GM19240 (cell line): ENCODE measurements at regions not wholly inside any gene's neighbourhood (a gene's known extent, or its start where the extent isn't known, plus 50 kb on each side); places are given as distances from the start of the nearest gene placed in this dataset.
"Not testable (repeated sequence)": the region's sequence is repeated elsewhere in the genome, so short reads cannot be mapped to it uniquely, and the experiment has no call there.

Experiments used
- DNase-seq: peaks from one replicate; pipeline ENCODE4 v3.0.0; 2011; ENCODE audit warnings: low spot score; ENCODE audit not compliant: insufficient read length

- DNase-seq: no peak
These were observed 63.3 kb downstream of the POU4F1 start for GRCh38 chr13:78540058-78540457.

- not testable (repeated sequence) for DNase-seq
These were observed 77.3 kb downstream of the POU4F1 start for GRCh38 chr13:78526044-78526443.

GRCh38 chr13:78524936-78525335 is 78.4 kb downstream of the POU4F1 start:
- no peak for DNase-seq

- no peak for DNase-seq
These were observed 82.3 kb downstream of the POU4F1 start for GRCh38 chr13:78521091-78521490.

- DNase-seq: no peak
These were observed 82.9 kb downstream of the POU4F1 start for GRCh38 chr13:78520425-78520824.

GRCh38 chr13:78518482-78518881 is 84.9 kb downstream of the POU4F1 start:
- DNase-seq: not testable (repeated sequence)

- DNase-seq: no peak
These were observed 103.5 kb downstream of the POU4F1 start for GRCh38 chr13:78499802-78500201.

GRCh38 chr13:78497702-78498355 is 105.5 kb downstream of the POU4F1 start:
- no peak for DNase-seq

GRCh38 chr13:78491978-78492377 is 111.4 kb downstream of the POU4F1 start:
- no peak for DNase-seq

- DNase-seq: not testable (repeated sequence)
These were observed 113.1 kb downstream of the POU4F1 start for GRCh38 chr13:78490225-78490624.

GRCh38 chr13:78487707-78488106 is 115.6 kb downstream of the POU4F1 start:
- no peak for DNase-seq

- no peak for DNase-seq
These were observed 117.5 kb downstream of the POU4F1 start for GRCh38 chr13:78485803-78486202.

GRCh38 chr13:78478183-78478582 is 125.2 kb downstream of the POU4F1 start:
- no peak for DNase-seq

GRCh38 chr13:78476910-78477309 is 126.4 kb downstream of the POU4F1 start:
- no peak for DNase-seq

GRCh38 chr13:78468621-78469020 is 134.7 kb downstream of the POU4F1 start:
- DNase-seq: no peak

GRCh38 chr13:78465250-78465649 is 138.1 kb downstream of the POU4F1 start:
- no peak for DNase-seq

GRCh38 chr13:78460176-78460575 is 143.2 kb downstream of the POU4F1 start:
- no peak for DNase-seq

- no peak for DNase-seq
These were observed 159.5 kb downstream of the POU4F1 start for GRCh38 chr13:78443839-78444238.

- no peak for DNase-seq
These were observed 165.6 kb downstream of the POU4F1 start for GRCh38 chr13:78437781-78438180.

GRCh38 chr13:78436311-78436710 is 167.0 kb downstream of the POU4F1 start:
- DNase-seq: no peak

- no peak for DNase-seq
These were observed 172.0 kb downstream of the POU4F1 start for GRCh38 chr13:78431328-78431727.

- DNase-seq: no peak
These were observed 172.5 kb downstream of the POU4F1 start for GRCh38 chr13:78430811-78431210.

GRCh38 chr13:78430166-78430791 is 173.1 kb downstream of the POU4F1 start:
- no peak for DNase-seq
